BJ (cell line): ENCODE measurements at regions not wholly inside any gene's neighbourhood (a gene's known extent, or its start where the extent isn't known, plus 50 kb on each side); places are given as distances from the start of the nearest gene placed in this dataset.

Experiments used
- CTCF ChIA-PET: fragments of 350-600 bp; formaldehyde crosslinking; extraction: SDS; loops from one replicate; lab custom pipeline; 2021; ENCODE audit warnings: antibody characterized with exemption, inconsistent platforms; lab: Yijun Ruan, JAX
- POLR2A ChIA-PET: fragments of 300-600 bp; sonication (Branson Sonifier 250); formaldehyde crosslinking; extraction: SDS; loops from one replicate; lab custom pipeline; 2021; ENCODE audit warnings: antibody characterized with exemption; lab: Charles Lee
- DNase-seq: peaks from one replicate; pipeline ENCODE4 v3.0.0-alpha.2; 2011; ENCODE audit warnings: low read depth
- H3K27me3 ChIP-seq: 2 replicates; pipeline ENCODE4 v1.6.0; 2011; ENCODE audit warnings: low read length; ENCODE audit not compliant: control insufficient read depth, insufficient read depth
- H3K36me3 ChIP-seq: 2 replicates; pipeline ENCODE4 v1.5.1; 2011; ENCODE audit warnings: low read length; ENCODE audit not compliant: control insufficient read depth, insufficient read depth
- H3K4me3 ChIP-seq: 2 replicates; pipeline ENCODE4 v1.5.1; 2011; ENCODE audit warnings: low read depth, mild to moderate bottlenecking, control low read depth, low read length
- CTCF ChIP-seq: IDR thresholded peaks from 2 replicates; pipeline ENCODE4 v1.5.1; 2011; ENCODE audit warnings: low read depth, mild to moderate bottlenecking, control low read depth, inconsistent platforms, low read length, moderate library complexity; ENCODE audit not compliant: insufficient read depth

GRCh38 chr1:239700667-239701066 lies 314.3 kb downstream of the CHRM3 start:
- no peak for TF ChIP-seq CTCF
- ChIA-PET POLR2A (no interaction called here), CTCF (no interaction called here)
- DNase-seq = no peak
- no peaks in the 10 kb centered on the region for H3K36me3 ChIP-seq
- H3K4me3 ChIP-seq = no peak overlapping the region
- no peaks in the 10 kb centered on the region for H3K27me3 ChIP-seq

- Histone ChIP-seq H3K36me3 (no peaks in the 10 kb centered on the region), H3K4me3 (no peak overlapping the region), H3K27me3 (no peaks in the 10 kb centered on the region)
- no peak for TF ChIP-seq CTCF
- ChIA-PET CTCF (no interaction called here), POLR2A (no interaction called here)
- DNase-seq = no peak
Observed at GRCh38 chr1:239703075-239703474, 316.7 kb downstream of the CHRM3 start.

- H3K4me3 ChIP-seq = no peak overlapping the region
- DNase-seq = no peak
- no peak for TF ChIP-seq CTCF
- POLR2A ChIA-PET = no interaction called here
- H3K36me3 ChIP-seq = no peaks in the 10 kb centered on the region
- H3K27me3 ChIP-seq = no peaks in the 10 kb centered on the region
- CTCF ChIA-PET = interaction anchor here (1.2 kb wide), 1 partner anchor 47 kb away, joined by 3 read pairs; no protein-coding TSS in a partner anchor
Observed at GRCh38 chr1:239706245-239706892, 320.0 kb downstream of the CHRM3 start.

GRCh38 chr1:239707615-239708014 lies 321.2 kb downstream of the CHRM3 start:
- ChIA-PET POLR2A (no interaction called here), CTCF (interaction anchor here (1.2 kb wide), 1 partner anchor 46 kb away, joined by 3 read pairs; no protein-coding TSS in a partner anchor)

GRCh38 chr1:239708622-239709021 lies 322.3 kb downstream of the CHRM3 start:
- DNase-seq = no peak
- H3K27me3 ChIP-seq = no peaks in the 10 kb centered on the region
- ChIA-PET CTCF (no interaction called here), POLR2A (no interaction called here)
- no peaks in the 10 kb centered on the region for H3K36me3 ChIP-seq
- no peak overlapping the region for H3K4me3 ChIP-seq
- TF ChIP-seq CTCF = no peak

More at GRCh38 chr1:239707615-239708014, 321.2 kb downstream of the CHRM3 start:
- Histone ChIP-seq H3K36me3 (no peaks in the 10 kb centered on the region), H3K27me3 (no peaks in the 10 kb centered on the region), H3K4me3 (no peak overlapping the region)
- TF ChIP-seq CTCF = no peak
- no peak for DNase-seq
